ENCODE measurements at regions not wholly inside any gene's neighbourhood (a gene's known extent, or its start where the extent isn't known, plus 50 kb on each side); places are given as distances from the start of the nearest gene placed in this dataset.

- no peak overlapping the region for H3K27ac ChIP-seq (ENCODE audit: low read depth, low read length)
- no peaks in the 10 kb centered on the region for H3K27me3 ChIP-seq (ENCODE audit: control insufficient read depth, insufficient read depth, low read length)
- H3K9ac ChIP-seq (ENCODE audit: low read length), result no peak overlapping the region
- H3K4me1 ChIP-seq (ENCODE audit: control insufficient read depth, insufficient read depth, low read length), result peaks cover 9% of the 10 kb centered on the region; the same call in 1 of the 2 replicates
- no peaks in the 10 kb centered on the region for H3K36me3 ChIP-seq (ENCODE audit: control insufficient read depth, insufficient read depth, low read length)
- no peaks in the 10 kb centered on the region for H3K9me3 ChIP-seq (ENCODE audit: control insufficient read depth, insufficient read depth, low read depth, low read length)
- H3K4me3 ChIP-seq (ENCODE audit: low read depth, low read length), result no peak overlapping the region
Observed at GRCh38 chr15:46409841-46410301, 775.0 kb downstream of the SQOR start.

- H3K9ac ChIP-seq (ENCODE audit: low read length), result no peak overlapping the region
- no peak overlapping the region for H3K4me3 ChIP-seq (ENCODE audit: low read depth, low read length)
- H3K27ac ChIP-seq (ENCODE audit: low read depth, low read length), result no peak overlapping the region
- H3K27me3 ChIP-seq (ENCODE audit: control insufficient read depth, insufficient read depth, low read length), result no peaks in the 10 kb centered on the region
- H3K4me1 ChIP-seq (ENCODE audit: control insufficient read depth, insufficient read depth, low read length), result peaks cover 9% of the 10 kb centered on the region; the same call in 1 of the 2 replicates
- H3K36me3 ChIP-seq (ENCODE audit: control insufficient read depth, insufficient read depth, low read length), result no peaks in the 10 kb centered on the region
- H3K9me3 ChIP-seq (ENCODE audit: control insufficient read depth, insufficient read depth, low read depth, low read length), result no peaks in the 10 kb centered on the region
Observed at GRCh38 chr15:46410705-46411104, 775.9 kb downstream of the SQOR start.

GRCh38 chr15:46411900-46412299 lies 777.1 kb downstream of the SQOR start:
- H3K27ac ChIP-seq (ENCODE audit: low read depth, low read length), result no peak overlapping the region
- no peaks in the 10 kb centered on the region for H3K9me3 ChIP-seq (ENCODE audit: control insufficient read depth, insufficient read depth, low read depth, low read length)
- H3K27me3 ChIP-seq (ENCODE audit: control insufficient read depth, insufficient read depth, low read length), result no peaks in the 10 kb centered on the region
- no peak overlapping the region for H3K4me3 ChIP-seq (ENCODE audit: low read depth, low read length)
- no peak overlapping the region for H3K9ac ChIP-seq (ENCODE audit: low read length)
- H3K4me1 ChIP-seq (ENCODE audit: control insufficient read depth, insufficient read depth, low read length), result peaks cover 9% of the 10 kb centered on the region; the same call in 1 of the 2 replicates
- no peaks in the 10 kb centered on the region for H3K36me3 ChIP-seq (ENCODE audit: control insufficient read depth, insufficient read depth, low read length)

GRCh38 chr15:46413799-46414198 lies 779.0 kb downstream of the SQOR start:
- H3K36me3 ChIP-seq (ENCODE audit: control insufficient read depth, insufficient read depth, low read length), result no peaks in the 10 kb centered on the region
- H3K4me3 ChIP-seq (ENCODE audit: low read depth, low read length), result no peak overlapping the region
- H3K27me3 ChIP-seq (ENCODE audit: control insufficient read depth, insufficient read depth, low read length), result no peaks in the 10 kb centered on the region
- no peak overlapping the region for H3K27ac ChIP-seq (ENCODE audit: low read depth, low read length)
- no peaks in the 10 kb centered on the region for H3K9me3 ChIP-seq (ENCODE audit: control insufficient read depth, insufficient read depth, low read depth, low read length)
- H3K4me1 ChIP-seq (ENCODE audit: control insufficient read depth, insufficient read depth, low read length), result peaks cover 9% of the 10 kb centered on the region; the same call in 1 of the 2 replicates
- H3K9ac ChIP-seq (ENCODE audit: low read length), result no peak overlapping the region

DNA sequence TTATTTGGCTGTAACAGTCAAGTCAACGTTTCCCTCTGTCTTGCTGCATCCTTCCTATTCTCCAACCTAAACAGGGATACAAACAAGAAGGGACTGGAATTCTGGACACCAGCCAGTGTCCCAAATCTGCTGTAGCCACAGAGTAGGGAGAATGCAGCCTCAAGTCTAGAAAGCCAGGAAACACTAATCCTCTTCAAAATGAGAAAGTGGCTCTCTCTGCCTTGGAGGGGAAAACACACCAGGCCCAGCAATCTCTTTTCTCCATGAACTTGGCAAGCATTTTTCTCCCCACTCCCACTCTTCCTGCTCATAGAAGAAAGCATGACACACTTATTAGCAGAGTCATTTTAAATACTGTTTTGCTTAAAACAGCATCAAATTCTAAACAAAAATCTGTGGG lies 781.7 kb downstream of the SQOR start:
- Histone ChIP-seq H3K9me3 (ENCODE audit: control insufficient read depth, insufficient read depth, low read depth, low read length) (no peaks in the 10 kb centered on the region), H3K27ac (ENCODE audit: low read depth, low read length) (no peak overlapping the region), H3K36me3 (ENCODE audit: control insufficient read depth, insufficient read depth, low read length) (no peaks in the 10 kb centered on the region), H3K27me3 (ENCODE audit: control insufficient read depth, insufficient read depth, low read length) (no peaks in the 10 kb centered on the region), H3K4me3 (ENCODE audit: low read depth, low read length) (no peak overlapping the region), H3K4me1 (ENCODE audit: control insufficient read depth, insufficient read depth, low read length) (no peaks in the 10 kb centered on the region; the same call in 1 of the 2 replicates), H3K9ac (ENCODE audit: low read length) (no peak overlapping the region)

- Histone ChIP-seq H3K27me3 (ENCODE audit: control insufficient read depth, insufficient read depth, low read length) (no peaks in the 10 kb centered on the region), H3K27ac (ENCODE audit: low read depth, low read length) (no peak overlapping the region), H3K9me3 (ENCODE audit: control insufficient read depth, insufficient read depth, low read depth, low read length) (peaks cover 9% of the 10 kb centered on the region), H3K4me3 (ENCODE audit: low read depth, low read length) (no peak overlapping the region), H3K9ac (ENCODE audit: low read length) (no peak overlapping the region), H3K4me1 (ENCODE audit: control insufficient read depth, insufficient read depth, low read length) (no peaks in the 10 kb centered on the region; the same call in 1 of the 2 replicates), H3K36me3 (ENCODE audit: control insufficient read depth, insufficient read depth, low read length) (no peaks in the 10 kb centered on the region)
Observed at GRCh38 chr15:46420990-46421389, 786.2 kb downstream of the SQOR start.

DNA sequence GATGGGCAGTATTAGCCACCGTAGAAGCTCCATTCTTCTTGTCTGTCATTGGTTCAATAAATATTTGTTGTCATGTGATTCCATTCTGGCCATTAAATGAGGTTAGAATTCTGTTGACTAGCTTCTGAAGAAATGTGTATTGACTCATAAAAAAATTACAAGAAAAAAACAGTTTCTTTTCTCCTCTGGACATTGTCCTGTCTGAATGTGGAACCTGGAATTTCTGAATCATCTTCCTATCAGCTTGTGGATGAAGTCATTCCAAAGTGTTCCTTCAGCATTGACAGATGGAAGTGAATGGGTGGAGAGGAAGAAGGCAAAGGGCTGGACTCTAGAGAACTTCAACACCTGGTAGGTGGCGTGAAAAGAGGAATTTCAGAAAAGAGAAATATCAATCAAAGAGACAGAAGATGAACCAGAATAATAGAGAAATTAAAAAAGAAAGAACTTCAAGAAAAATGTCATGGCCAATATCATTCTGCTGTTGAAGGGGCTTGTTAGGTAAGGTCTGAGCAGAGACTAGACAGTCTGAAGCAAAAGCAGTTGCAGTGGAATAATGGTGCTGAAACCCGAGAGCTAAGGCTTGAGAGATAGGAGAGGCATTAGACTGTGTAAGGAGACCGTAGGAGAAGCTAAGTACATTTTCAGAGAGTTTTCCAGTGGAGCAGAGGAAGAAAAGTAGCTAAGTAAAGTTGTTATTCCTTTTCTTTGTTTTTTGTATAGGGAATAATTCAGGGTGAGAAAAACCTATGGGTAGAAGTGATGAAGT lies 806.6 kb downstream of the SQOR start:
- H3K27me3 ChIP-seq (ENCODE audit: control insufficient read depth, insufficient read depth, low read length), result no peaks in the 10 kb centered on the region
- H3K9me3 ChIP-seq (ENCODE audit: control insufficient read depth, insufficient read depth, low read depth, low read length), result no peaks in the 10 kb centered on the region
- H3K36me3 ChIP-seq (ENCODE audit: control insufficient read depth, insufficient read depth, low read length), result no peaks in the 10 kb centered on the region
- no peaks in the 10 kb centered on the region; the same call in 1 of the 2 replicates for H3K4me1 ChIP-seq (ENCODE audit: control insufficient read depth, insufficient read depth, low read length)
- no peak overlapping the region for H3K4me3 ChIP-seq (ENCODE audit: low read depth, low read length)
- H3K27ac ChIP-seq (ENCODE audit: low read depth, low read length), result no peak overlapping the region
- no peak overlapping the region for H3K9ac ChIP-seq (ENCODE audit: low read length)

GRCh38 chr15:46442184-46442583 lies 807.4 kb downstream of the SQOR start:
- Histone ChIP-seq H3K27ac (ENCODE audit: low read depth, low read length) (no peak overlapping the region), H3K4me3 (ENCODE audit: low read depth, low read length) (no peak overlapping the region), H3K36me3 (ENCODE audit: control insufficient read depth, insufficient read depth, low read length) (no peaks in the 10 kb centered on the region), H3K9me3 (ENCODE audit: control insufficient read depth, insufficient read depth, low read depth, low read length) (no peaks in the 10 kb centered on the region), H3K9ac (ENCODE audit: low read length) (no peak overlapping the region), H3K27me3 (ENCODE audit: control insufficient read depth, insufficient read depth, low read length) (no peaks in the 10 kb centered on the region), H3K4me1 (ENCODE audit: control insufficient read depth, insufficient read depth, low read length) (no peaks in the 10 kb centered on the region; the same call in 1 of the 2 replicates)

GRCh38 chr15:46442901-46443590 lies 808.2 kb downstream of the SQOR start:
- Histone ChIP-seq H3K27me3 (ENCODE audit: control insufficient read depth, insufficient read depth, low read length) (no peaks in the 10 kb centered on the region), H3K9me3 (ENCODE audit: control insufficient read depth, insufficient read depth, low read depth, low read length) (no peaks in the 10 kb centered on the region), H3K9ac (ENCODE audit: low read length) (no peak overlapping the region), H3K27ac (ENCODE audit: low read depth, low read length) (no peak overlapping the region), H3K36me3 (ENCODE audit: control insufficient read depth, insufficient read depth, low read length) (no peaks in the 10 kb centered on the region), H3K4me1 (ENCODE audit: control insufficient read depth, insufficient read depth, low read length) (no peaks in the 10 kb centered on the region; the same call in 1 of the 2 replicates), H3K4me3 (ENCODE audit: low read depth, low read length) (no peak overlapping the region)

- H3K4me1 ChIP-seq (ENCODE audit: control insufficient read depth, insufficient read depth, low read length), result no peaks in the 10 kb centered on the region
- no peak overlapping the region for H3K27ac ChIP-seq (ENCODE audit: low read depth, low read length)
- no peaks in the 10 kb centered on the region for H3K36me3 ChIP-seq (ENCODE audit: control insufficient read depth, insufficient read depth, low read length)
- H3K9ac ChIP-seq (ENCODE audit: low read length), result no peak overlapping the region
- H3K27me3 ChIP-seq (ENCODE audit: control insufficient read depth, insufficient read depth, low read length), result no peaks in the 10 kb centered on the region
- H3K9me3 ChIP-seq (ENCODE audit: control insufficient read depth, insufficient read depth, low read depth, low read length), result no peaks in the 10 kb centered on the region
- no peak overlapping the region for H3K4me3 ChIP-seq (ENCODE audit: low read depth, low read length)
Observed at GRCh38 chr15:46450112-46450809, 815.4 kb downstream of the SQOR start.

GRCh38 chr15:46450810-46451182 lies 816.0 kb downstream of the SQOR start:
- no peak overlapping the region for H3K4me3 ChIP-seq (ENCODE audit: low read depth, low read length)
- H3K27ac ChIP-seq (ENCODE audit: low read depth, low read length), result no peak overlapping the region
- no peaks in the 10 kb centered on the region for H3K4me1 ChIP-seq (ENCODE audit: control insufficient read depth, insufficient read depth, low read length)
- H3K9me3 ChIP-seq (ENCODE audit: control insufficient read depth, insufficient read depth, low read depth, low read length), result no peaks in the 10 kb centered on the region
- H3K27me3 ChIP-seq (ENCODE audit: control insufficient read depth, insufficient read depth, low read length), result no peaks in the 10 kb centered on the region
- H3K9ac ChIP-seq (ENCODE audit: low read length), result no peak overlapping the region
- no peaks in the 10 kb centered on the region for H3K36me3 ChIP-seq (ENCODE audit: control insufficient read depth, insufficient read depth, low read length)

All from HUES6 (cell line).